HG03175 (cell line): ENCODE measurements at regions not wholly inside any gene's neighbourhood (a gene's known extent, or its start where the extent isn't known, plus 50 kb on each side); places are given as distances from the start of the nearest gene placed in this dataset.

ENCODE experiments used
- ATAC-seq: cut with Tn5 transposase; IDR thresholded peaks from one replicate; pipeline ENCODE4 v1.9.1; 2021; ENCODE audit warnings: mild to moderate bottlenecking, moderate library complexity; ENCODE audit not compliant: unreplicated experiment

DNA sequence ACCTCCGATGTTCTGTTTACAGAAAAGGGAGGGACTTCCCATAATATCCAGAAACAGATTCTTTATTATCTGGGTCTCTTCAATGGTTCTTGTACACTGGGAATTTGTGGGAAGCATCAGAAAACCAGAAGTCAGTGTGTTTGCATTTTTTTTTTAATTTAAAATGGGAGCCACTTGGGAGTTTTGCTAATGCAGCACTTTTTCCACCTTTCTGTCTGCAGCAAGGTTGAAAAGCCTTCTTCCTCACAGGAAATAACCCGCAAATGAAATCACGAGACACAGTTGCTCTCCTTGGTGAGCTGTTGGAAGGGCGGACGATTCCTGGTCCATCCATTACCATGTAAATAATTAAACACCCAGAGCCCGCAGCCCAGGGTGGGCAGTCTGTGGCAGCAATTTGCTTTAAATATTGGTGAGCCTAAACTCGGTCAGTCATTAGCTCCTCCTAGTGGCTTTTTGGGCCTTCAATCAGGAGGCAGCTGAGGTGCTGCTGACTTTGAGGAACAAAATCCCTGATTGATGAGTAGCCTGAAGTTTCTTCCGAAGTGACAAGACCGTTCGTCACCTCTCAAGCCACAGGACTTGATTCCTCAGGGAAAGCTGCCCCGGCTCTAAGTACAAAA lies 471.5 kb downstream of the EPHA4 start:
- ATAC-seq: no peak

GRCh38 chr2:221102896-221103688 lies 469.0 kb downstream of the EPHA4 start:
- no peak for ATAC-seq

- ATAC-seq: no peak
Observed at GRCh38 chr2:221103930-221104329, 468.2 kb downstream of the EPHA4 start.

- ATAC-seq: no peak
Observed at GRCh38 chr2:221104361-221104811, 467.7 kb downstream of the EPHA4 start.

DNA sequence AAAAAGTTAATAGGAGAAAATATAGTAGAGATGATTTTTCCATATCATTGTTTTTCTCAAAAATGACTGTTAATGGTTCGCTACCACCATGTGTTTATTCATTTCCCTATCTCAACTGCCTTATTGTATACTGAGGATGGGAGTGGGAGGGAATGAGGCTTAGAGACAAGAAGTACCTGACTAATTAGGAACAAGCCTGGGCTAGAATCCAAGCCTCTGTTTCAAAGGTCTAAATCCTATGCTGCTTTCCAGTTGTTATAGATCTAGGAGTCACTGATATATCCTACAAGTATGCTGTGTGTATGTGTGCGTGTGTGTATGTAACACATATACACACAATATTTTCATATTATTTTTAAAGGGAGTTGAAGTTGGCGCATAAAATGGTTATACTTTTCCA lies 465.9 kb downstream of the EPHA4 start:
- ATAC-seq: no peak

DNA sequence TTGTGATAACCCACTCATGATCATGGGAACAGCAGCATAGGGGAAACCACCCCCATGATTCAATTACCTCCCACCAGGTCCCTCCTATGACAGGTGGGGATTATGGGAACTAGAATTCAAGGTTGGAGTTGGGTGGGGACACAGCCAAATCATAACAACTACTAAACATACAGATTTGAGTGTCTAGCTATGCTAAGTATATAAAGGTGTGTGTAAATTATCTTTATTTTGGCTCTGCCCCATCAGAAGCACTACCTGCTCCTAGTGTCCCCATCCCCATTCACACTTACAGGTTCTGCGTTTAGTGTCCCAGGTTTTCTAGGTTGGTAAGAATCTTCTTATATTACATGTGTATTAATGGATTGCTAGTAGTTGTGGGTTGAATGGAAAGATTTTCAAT lies 464.7 kb downstream of the EPHA4 start:
- ATAC-seq: no peak

- ATAC-seq: no peak
Observed at GRCh38 chr2:221109552-221109951, 462.6 kb downstream of the EPHA4 start.

DNA sequence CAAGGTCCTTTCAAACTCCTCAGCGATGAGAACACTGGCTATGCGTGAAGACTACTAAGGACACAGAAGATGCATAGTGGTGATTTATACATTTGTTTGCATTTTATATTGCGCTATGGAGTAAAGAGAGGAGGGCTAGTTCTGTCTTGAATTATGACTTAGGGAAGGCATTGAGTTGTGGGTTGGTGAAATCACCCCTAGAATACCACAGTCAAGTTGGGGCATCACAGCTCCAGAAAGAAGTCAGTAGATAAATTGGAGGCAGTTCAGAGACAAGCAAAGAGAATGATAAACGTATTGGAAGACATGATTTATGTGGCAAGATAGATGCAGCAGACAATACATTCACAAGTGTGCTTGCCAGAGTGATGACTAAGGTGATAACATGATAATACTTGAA lies 460.4 kb downstream of the EPHA4 start:
- ATAC-seq: no peak

GRCh38 chr2:221112744-221113143 lies 459.4 kb downstream of the EPHA4 start:
- ATAC-seq: no peak

- no peak for ATAC-seq
Observed at GRCh38 chr2:221115944-221116343, 456.2 kb downstream of the EPHA4 start.

GRCh38 chr2:221120643-221121042 lies 451.5 kb downstream of the EPHA4 start:
- no peak for ATAC-seq

GRCh38 chr2:221123396-221123795 lies 448.7 kb downstream of the EPHA4 start:
- ATAC-seq: no peak

DNA sequence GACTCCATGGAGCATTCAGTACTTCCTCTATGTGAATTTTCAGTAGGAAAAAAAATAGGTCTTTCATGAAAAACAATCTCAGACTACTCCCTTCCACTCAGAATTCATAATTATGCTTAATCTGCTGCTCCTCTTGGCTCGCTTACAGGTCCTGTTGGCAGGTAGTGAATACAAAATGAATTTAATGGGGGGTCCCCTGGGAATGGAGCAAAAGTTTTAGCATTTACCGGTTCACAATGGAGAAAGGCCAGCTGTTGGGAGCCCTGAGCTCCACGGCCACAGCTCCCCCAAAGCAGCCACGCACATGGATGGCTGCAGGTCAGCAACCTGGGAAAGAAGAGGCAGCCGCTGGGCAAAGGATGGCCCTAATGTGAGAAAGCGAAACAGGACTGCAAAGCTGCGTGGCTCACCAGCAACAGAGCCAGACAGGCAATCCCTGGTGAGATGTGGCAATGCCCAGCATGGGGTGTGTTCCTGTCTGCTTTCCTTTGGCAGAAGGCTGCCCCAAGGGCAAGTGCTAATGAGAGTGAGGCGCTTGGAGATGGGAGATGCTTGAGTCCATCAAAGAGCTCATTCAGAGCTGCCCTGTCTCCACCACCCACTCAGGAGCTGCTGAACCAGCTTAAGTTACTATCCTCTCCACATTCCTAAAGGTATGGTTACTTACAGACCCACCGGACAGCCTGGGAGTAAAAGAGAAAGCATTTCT lies 447.4 kb downstream of the EPHA4 start:
- no peak for ATAC-seq

DNA sequence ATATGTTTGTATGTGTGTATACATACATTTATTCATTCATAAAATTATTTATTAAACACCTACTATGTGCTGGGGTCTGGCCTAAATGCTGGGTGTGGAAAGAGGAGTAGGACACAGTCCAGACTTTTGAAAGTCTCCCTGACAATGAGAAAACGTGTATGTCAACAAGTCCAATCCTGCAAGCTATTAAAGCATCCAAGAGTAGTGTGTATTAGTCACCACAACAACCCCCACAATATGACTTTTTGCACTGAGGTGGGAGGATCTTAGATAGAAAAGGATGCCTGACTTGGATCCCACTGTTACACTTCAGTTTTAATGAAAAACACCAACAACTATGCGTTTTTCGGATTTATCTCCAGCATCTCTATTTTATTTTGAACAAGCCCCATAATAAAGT lies 446.4 kb downstream of the EPHA4 start:
- no peak for ATAC-seq

- ATAC-seq: no peak
Observed at GRCh38 chr2:221129657-221130056, 442.4 kb downstream of the EPHA4 start.

DNA sequence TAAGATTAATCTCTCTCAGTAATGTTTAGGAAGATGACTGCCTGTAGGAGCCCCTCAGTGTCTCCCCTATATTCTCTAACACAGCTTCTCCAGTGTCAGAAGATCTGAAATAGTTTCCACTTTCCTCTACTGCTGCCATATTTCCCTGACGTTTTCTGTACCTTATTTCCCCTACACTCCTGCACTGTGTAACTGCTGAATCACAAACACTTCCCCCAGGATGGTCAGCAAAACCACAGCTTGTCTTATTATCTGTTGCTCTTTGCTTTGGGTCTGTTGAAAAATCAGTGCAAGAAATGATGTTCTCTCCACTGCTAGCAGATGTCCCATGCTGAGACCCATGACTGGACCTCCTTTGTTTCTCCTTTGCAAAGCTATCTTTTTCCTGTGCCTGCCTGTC lies 441.7 kb downstream of the EPHA4 start:
- ATAC-seq: no peak

DNA sequence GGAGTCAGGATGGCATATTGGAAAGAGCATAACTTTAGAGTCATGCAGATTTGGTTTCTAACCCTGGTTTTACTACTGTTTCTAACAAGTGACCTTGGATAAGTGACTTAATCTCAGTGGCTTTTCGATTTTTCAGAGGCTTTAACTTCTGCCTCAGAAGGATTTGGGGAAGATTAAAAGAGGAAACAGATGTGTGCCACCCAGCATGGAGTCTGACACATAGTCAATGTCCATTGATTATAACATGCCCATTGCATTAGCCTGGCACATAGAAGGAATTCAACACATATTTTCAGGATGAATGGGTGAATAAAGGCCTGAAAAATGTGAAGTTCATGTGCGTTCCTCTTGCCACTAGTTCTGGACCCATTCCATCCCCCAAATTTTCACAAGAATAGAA lies 438.2 kb downstream of the EPHA4 start:
- no peak for ATAC-seq

DNA sequence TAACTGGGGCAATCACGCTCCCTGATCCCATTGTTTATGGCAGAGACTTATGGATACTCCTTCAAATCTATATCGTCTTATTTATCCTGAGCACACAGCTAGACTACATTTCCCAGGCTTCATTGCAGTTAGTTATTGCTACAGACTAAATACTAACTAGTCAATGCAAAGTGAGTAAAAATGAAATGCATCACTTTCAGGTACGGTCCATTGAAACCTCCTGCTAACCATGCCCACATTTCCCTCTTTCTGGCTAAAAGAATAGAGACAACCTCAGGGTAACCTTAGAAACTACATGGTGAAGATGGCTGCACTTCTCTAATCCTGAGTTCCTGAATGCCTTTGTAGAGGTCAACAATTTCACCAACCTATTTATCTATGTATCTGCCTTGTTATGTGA lies 437.4 kb downstream of the EPHA4 start:
- no peak for ATAC-seq

GRCh38 chr2:221135699-221136098 lies 436.4 kb downstream of the EPHA4 start:
- no peak for ATAC-seq

DNA sequence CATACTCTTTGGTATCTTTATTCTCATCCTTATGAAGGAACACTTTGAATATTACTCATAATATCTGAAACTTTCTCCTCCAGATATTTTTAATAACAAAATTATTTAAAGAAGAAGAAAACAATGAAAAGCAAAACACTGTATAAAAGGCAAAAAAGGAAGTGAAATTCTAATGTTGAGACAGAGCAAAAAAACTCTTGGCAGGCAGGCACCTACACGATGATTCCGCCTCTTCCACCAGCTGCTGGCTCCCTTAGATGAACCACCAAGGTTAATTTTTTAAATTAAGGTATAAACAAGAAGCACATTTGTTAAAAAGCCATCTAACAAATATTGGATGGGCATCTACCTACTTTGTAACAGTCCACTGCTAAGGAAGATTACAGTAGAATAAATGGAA lies 434.7 kb downstream of the EPHA4 start:
- ATAC-seq: no peak

GRCh38 chr2:221142341-221142740 lies 429.8 kb downstream of the EPHA4 start:
- ATAC-seq: no peak

- ATAC-seq: no peak
Observed at GRCh38 chr2:221143231-221143630, 428.9 kb downstream of the EPHA4 start.
